ENCODE measurements at regions not wholly inside any gene's neighbourhood (a gene's known extent, or its start where the extent isn't known, plus 50 kb on each side); places are given as distances from the start of the nearest gene placed in this dataset.
"Not testable (repeated sequence)": the region's sequence is repeated elsewhere in the genome, so short reads cannot be mapped to it uniquely, and the experiment has no call there.

DNA sequence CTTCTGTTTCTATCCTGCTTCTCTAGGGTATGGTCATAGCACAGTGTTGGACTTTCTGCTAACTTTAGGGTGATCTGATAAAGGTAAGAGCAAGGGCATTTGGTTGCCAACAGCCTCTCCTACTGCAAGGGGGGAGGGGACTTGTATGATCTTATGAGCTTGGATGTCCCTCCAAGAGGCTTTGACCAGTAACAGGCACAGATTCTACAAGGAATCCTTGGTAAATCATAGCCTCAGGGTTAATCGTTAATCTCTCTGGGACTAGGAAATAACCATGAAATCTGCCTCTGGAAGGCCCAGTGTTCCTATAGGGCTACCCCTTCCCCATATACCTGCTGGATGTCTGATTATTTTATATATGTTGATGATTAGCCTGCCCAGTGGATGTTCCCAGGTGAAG is 134.8 kb upstream of the TNFSF4 start:
- no peak for DNase-seq (ENCODE audit: low read depth in 3 of 3, low spot score in 1 of 3)

DNA sequence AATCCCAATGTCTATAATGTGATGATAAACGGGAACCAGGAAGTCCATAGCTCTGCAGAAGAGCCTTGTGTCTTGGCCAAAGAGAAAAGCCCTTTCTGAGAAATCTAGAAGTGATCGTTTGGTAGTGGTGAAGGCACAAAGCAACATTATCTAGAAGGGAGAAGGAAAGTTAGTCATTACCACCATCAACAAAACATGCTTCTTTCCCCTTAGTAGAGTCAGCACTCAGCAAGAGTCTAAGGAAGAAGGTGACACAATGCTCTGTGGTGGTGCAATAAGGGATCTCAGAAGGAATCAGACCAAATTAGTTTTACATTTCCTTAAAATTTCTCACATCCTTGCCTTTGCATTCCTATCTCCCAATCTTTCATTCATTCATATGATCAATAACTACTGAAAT is 134.4 kb upstream of the PRDX6 start:
- no peak for DNase-seq (ENCODE audit: low read depth in 3 of 3, low spot score in 1 of 3)

DNA sequence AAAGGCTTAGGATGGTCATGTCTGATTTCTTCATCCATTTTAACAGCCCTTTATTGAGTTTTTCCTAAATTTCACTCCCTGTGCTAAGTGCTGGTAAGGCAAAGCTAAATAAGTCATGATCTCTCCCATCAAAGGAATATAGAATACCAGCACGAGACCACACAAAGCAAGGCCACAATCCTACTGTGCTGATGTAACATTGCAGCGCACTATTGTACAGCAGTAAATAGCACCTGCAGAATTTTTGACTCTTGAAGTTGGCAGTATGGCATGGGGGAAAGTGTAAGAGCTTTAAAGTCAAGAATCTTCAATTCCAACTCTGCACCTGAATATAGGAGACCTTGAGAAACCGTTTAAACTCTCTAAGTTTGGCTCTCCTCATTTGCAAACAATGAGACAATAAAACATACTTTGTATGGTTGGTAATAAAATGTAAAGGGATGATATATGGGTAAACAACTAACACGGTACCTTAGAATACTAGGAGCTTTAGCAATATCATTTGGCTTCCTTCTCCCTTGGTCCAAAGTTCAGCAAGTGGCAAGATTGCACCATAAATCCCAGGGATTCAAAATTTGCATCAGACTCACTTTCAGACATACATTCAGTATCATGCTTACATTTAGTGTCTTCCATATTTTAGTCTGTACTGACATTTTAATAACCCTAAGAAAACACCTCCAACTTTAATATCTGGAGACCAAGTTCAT is 132.9 kb upstream of the PRDX6 start:
- no peak for DNase-seq (ENCODE audit: low read depth in 3 of 3, low spot score in 1 of 3)

DNA sequence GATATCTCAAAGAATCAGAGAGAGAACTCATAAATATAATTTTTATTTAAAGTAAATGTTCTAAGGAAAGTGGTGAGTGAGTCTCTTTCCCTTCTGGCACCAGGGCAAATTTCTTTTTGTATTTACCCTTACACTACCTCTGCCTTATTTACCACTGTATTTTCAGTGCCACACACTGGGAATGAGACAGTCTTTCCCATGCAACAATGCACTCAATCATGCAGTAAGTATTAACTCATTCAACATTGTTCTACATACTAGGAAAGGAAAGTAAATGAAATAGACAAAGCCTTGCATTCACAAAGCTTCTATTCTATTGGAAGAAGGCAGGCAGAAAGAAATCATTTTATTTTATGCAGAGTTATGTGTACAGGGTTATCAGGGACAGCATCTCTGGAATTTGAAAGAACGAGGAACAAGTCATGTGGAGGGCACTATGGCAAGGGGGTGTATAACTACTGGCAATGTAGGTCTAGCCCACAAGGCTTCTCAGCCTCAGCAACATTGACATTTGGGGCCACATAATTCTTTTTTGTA is 129.8 kb upstream of the PRDX6 start:
- DNase-seq (ENCODE audit: low read depth in 3 of 3, low spot score in 1 of 3) = no peak

DNA sequence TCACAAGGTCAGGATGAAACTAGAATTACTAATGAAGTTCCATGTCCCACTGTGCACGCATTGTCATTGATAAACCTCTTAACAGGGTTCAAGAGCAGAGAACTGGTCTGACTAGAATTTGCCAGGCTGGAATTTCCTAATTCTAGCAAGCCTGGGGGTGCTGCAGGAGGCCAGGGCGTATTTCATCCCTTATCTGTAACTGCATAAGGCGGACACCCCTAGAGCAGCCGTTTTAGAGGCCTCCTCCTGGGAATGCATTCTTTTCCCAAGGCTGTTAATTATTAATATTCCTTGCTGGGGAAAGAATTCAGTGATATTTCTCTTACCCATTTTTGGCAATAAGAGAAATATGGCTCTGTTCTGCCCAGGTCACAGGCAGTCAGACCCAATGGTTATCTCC is 124.5 kb upstream of the PRDX6 start:
- DNase-seq (ENCODE audit: low read depth in 3 of 3, low spot score in 1 of 3) = not testable (repeated sequence)

DNA sequence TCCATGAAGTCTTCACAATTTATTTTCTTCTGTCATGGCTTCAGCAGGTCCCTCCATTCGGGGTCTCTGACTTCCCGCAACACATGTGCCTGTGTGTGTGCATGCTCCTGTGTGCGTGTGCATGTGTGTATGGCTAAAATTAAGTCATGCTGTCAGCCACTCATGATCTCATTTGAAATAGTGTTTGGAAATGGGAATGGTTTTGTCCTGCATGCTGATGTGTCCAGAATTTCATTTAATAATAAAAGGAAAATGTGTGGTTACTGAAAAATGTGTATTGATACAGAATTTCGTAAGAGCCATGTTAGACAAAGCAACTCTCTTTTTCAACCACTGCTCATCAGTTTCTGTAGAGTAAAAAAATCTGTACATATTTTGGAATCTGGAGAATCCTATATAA is 123.8 kb upstream of the PRDX6 start:
- DNase-seq (ENCODE audit: low read depth in 3 of 3, low spot score in 1 of 3) = no peak

DNA sequence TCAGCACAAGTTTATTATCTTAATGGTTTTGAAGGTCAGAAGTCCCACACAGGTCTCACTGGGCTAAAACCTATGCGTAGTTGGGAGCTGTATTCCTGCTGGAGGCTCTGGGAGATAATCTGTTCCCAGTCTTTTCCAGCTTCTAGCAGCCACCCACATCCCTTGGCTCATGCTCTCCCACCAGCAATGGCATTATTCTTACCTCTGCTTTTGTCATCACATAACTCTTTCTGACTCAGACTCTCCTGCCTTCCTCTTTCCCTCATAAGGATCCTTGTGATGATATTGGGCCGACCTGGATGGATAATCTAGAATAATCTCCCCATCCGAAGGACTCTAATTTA is 122.2 kb upstream of the PRDX6 start:
- no peak for DNase-seq (ENCODE audit: low read depth in 3 of 3, low spot score in 1 of 3)

DNA sequence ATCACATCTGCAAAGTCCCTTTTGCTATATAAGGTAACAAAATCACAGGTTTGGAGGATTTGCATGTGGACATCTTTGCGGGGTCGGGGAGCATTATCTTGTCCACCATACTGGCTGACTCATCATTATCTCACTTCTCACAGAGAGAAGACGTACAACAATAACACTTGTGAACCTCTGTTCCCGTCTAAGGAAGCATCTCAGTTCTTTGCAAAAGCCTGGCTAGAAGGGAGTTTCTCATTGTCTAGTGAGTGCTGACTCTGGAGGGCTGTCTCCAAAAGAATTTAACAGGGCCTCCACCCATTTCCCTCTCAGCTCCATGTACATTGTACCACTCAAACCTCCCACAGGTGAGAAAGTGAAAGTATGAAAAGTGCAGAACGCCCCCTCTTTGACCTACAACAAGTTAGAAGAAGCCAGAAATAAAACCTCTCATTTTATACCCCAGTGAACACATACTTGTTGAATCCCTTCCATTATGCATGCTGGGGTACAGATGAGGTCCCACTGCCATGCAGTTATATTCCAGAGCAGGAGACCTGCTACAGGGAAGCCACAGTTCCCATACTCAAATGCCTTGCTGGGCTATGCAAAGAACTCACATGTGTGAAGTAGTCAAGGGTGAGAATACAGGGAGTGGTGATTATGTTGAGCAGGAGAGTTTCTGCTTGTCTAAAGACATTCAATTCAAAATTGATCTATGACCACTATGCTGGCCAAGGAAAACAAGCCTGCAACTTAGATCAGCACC is 121.7 kb upstream of the PRDX6 start:
- DNase-seq (ENCODE audit: low read depth in 3 of 3, low spot score in 1 of 3) = no peak

DNA sequence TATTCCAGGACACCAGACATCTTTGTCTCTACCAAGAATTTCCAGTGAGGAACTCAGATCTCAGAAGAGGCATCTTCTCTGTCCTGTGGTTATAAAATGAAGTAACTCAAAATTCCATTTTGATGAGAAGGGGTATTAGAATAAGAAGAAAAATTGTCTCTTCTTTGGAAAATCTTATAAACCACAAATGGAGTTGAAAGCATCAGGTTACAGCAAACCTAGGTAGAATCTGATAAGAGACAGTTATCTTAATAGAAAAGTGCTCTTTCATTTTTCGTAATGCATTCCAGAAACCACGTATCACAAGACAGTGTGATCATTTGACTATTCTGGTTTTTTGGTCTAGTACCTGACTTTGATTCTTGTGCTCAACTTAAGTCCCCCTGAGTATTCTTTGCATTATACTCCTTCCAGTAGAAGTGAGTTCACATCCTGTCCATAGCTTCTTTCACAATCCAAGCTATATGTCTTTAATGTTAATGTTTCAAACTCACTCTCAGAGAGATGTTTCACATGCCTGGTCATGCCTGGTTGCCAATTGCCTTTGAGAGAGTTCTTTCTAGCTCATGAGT is 120.9 kb upstream of the PRDX6 start:
- DNase-seq (ENCODE audit: low read depth in 3 of 3, low spot score in 1 of 3) = no peak

DNA sequence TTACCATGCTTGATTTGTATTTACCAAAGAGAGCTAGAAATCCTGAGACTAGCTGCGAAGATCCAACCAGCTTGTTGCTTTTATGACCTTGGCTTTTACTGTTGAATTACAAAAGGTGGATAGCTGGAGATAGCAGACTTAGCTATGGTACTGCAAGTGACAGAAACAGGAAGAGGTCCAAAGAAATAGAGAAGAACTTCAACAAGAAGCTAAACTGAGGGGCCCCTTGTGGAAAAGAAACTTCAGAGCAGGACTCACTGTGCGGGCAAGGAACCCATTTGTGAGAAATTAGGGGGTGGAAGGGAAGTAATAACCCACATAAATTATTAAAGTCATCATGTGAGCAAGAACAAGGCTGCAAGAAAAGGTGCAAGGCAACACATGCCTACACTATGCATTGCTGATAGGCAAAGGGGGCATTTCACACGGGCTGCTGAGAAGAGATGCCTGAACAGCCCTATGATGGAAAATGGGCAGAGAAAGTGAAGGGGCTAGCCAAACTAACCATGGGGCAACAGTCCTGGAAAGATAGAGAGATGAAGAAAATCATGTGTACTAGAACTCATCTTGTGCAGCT is 116.6 kb upstream of the PRDX6 start:
- no peak for DNase-seq (ENCODE audit: low read depth in 3 of 3, low spot score in 1 of 3)

DNA sequence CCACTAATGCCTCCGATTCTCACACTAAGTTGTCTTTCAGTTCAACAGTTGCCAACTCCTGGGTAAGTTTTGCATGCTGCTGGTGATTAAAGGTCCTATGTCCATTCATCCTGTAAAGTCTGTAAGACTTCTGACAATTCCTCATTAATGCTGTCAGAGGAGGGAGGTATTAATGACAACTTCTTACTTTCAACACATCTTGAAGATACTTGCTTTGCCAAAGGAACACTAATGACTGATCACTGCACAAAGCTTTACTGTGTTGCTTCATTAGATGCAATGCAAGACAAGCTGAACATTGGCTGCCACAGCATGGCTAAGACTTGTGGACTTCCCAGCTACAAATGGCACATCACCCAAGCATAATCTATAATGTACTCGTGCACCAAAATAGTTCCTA is 114.6 kb upstream of the PRDX6 start:
- no peak for DNase-seq (ENCODE audit: low read depth in 3 of 3, low spot score in 1 of 3)

DNA sequence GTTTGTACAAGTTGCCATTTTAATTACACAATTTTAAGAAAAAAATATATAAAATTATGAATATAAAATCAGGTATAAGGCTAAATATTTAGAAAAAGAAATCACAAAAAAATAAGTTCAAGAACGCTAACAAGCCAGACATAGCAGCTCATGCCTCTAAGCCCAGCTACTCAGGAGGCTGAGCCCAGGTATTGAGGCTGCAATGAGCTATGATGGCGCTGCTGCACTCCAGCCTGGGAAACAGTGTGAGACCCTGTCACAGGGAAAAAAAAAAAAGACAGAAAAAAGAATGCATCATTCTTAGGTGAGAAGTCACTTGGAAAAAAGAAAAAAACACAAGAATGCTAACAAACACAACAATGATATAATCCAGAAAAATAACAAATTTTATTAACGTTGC is 112.3 kb upstream of the PRDX6 start:
- DNase-seq (ENCODE audit: low read depth in 3 of 3, low spot score in 1 of 3) = no peak

DNA sequence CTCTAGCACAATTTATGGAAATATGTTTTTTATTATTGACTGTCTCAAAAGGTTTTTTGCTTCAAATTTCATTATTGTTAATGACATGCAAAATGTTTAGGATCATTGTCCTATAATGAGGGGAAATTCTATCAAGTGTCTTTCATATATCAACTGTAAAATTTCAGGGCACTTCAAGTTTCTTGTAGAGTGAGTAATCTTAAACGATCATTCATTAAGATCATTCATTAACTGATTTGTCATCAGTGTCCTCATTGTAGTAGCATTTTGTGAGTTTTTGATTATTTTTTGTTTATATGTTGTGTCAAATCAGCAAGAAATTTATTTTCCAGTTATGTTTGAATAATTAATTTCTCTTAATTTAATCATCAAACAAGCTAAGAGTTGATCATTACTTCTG is 111.8 kb upstream of the PRDX6 start:
- DNase-seq (ENCODE audit: low read depth in 3 of 3, low spot score in 1 of 3) = no peak

DNA sequence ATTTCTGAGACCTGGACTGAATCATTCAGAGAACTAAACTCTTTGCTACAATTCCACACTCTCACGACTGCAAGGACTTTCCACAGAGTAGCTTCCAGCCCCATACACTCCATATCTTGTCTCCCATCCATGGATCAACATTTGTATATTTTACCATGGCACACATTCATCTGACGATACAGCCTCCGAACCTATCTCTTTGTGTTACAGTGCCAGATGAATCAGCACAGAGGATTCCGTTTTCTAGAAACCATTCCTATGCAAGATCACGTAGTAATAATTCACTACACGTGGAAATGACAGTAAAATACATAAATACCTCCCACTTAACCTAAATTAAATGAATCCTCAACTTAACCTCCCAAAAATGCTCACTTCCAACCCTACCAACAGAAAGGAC is 110.0 kb upstream of the PRDX6 start:
- no peak for DNase-seq (ENCODE audit: low read depth in 3 of 3, low spot score in 1 of 3)

DNA sequence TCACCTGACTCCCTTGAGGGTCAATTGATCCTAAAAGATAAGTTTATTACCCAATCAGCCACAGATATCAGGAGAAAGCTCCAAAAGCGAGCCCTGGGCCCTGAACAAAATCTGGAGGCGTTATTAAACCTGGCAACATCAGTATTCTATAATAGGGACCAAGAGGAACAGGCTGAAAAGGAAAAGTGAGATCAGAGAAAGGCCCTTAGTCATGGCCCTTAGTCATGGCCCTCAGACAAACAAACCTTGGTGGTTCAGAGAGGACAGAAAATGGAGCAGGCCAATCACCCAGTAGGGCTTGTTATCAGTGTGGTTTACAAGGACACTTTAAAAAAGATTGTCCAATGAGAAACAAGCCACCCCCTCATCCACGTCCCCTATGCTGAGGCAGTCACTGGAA is 106.5 kb upstream of the PRDX6 start:
- DNase-seq (ENCODE audit: low read depth in 3 of 3, low spot score in 1 of 3) = not testable (repeated sequence)

DNA sequence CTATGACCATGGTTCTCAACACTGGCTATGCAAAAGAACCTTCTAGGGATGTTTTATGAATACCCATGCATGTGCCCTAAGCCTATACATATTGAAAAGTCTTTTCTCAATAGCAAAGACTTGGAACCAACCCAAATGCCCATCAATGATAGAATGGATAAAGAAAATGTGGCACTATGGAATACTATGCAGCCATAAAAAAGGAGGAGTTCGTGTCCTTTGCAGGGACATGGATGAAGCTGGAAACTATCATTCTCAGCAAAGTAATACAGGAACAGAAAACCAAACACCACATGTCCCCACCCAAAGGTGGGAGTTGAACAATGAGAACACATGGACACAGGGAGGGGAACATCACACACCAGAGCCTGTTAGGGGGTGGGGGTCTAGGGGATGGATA is 101.1 kb upstream of the PRDX6 start:
- DNase-seq (ENCODE audit: low read depth in 3 of 3, low spot score in 1 of 3) = not testable (repeated sequence)

DNA sequence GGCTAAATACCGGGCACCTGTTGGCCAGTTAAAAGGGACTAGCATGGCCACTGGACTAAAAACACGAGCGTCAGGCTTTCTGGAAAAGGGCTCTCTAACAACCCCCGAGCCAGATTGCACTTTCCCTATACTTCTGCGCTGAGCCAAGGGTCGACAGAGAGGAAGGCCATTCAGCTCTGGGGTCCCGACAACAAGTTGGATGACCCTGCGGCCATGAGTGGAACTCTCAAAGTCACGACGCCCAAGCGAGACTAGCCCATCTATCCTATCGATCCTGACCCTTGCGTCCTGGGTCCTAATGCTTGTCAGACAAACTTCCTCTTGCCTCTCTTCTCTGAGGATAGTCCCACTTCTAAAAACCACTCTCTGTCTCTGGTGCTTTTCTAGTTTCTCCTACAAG is 99.9 kb upstream of the PRDX6 start:
- no peak for DNase-seq (ENCODE audit: low read depth in 3 of 3, low spot score in 1 of 3)

DNA sequence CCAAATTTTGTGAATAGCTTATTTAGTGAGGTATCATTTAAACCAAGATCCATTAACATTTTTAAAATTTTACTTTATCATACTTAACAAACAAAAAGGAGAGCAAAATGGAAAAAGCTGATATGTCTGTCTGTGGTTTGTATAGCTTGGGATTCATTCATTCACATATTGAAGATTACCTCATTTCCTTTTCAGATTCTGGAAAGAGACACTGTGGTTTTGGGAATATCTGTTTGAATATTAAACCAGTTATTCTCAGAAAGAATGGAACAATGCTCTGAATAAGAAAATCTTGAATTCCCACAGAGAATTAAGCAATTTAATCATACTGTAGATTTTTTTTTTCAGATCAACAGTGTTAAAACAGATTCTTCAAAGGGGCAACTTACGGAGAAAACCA is 93.8 kb upstream of the PRDX6 start:
- no peak for DNase-seq (ENCODE audit: low read depth in 3 of 3, low spot score in 1 of 3)

DNA sequence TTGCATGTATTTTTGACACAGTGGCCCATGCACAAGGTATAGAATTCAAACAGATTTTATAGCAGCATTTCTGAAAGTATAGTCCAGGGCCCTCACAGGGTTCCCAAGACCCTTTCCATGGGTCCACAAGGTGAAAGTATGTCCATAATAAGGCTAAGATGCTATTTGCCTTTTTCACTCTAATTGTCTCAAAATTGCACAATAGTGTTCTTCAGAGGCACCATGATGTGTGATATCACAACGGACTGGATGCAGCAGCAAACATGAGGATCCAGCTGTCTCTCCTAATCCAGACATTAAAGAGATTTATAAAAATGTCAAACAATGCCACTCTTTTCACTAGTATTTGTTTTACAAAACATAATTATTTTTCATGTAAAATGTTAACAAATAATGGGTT is 88.8 kb upstream of the PRDX6 start:
- DNase-seq (ENCODE audit: low read depth in 3 of 3, low spot score in 1 of 3) = no peak

DNA sequence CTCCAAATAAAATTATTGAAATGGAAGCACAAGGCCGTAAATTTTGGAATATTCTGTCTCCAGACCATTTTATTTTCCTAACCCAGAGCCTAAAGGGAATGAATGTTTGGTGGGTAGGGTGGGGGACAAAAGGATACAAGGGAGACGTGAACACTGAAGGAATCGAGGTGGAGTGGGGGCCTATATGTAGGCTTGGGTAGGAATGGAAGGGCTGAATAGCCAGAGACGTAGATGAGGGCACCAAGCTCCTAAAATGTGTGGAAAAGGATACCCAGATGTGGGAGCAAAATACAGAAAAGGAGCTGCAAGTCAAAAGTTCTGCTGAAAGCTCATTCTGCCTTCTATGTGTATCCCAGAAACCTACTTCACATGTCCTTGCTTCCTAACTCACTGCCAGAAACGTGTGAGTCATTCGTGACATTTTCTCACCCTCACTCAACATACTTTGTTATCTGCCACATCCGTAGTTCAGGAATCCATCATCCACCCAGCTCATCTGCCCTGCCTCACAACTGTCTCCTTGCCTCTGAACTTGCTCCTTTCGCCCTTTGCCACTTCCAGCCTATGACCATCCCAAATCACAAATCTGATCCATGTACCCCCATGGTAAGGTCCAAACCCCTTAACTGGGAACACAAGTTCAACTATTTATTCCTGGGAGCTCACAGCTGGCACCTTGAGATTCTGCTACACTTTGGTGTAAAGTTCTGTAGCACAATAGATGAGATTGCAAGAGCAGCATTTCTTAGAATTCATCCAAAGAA is 84.1 kb upstream of the PRDX6 start:
- DNase-seq (ENCODE audit: low read depth in 3 of 3, low spot score in 1 of 3) = no peak

DNA sequence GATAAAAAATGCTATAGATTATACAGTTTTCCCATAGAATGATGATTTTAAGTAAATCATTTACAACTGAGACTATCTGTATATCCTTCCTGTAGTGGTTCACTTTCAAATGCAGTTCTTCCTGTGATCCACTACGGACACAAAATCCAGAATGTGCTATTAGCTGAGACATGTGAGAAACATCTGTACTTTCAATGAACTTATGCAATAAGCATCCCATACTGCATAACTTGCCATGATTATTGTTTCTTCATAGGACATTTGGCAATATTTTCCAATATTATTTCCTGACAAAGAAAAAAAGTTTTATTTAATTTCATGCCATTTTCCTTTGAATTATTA is 83.5 kb upstream of the PRDX6 start:
- DNase-seq (ENCODE audit: low read depth in 3 of 3, low spot score in 1 of 3) = no peak

DNA sequence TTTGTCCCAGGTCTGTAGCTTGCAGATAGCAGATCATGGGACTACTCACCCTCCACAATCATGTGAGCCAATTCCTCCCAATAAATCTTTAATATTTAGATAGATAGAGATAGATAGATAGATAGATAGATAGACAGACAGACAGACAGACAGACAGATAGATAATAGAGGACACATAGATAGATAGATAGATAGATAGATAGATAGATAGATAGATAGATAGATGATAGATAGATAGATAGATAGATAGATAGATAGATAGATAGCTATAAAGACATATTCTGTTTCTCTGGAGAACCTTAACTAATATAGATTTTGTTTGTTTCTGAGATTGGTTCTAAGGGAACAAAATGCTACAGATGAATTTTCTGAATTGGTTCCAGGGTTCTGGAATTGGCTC is 82.3 kb upstream of the PRDX6 start:
- DNase-seq (ENCODE audit: low read depth in 3 of 3, low spot score in 1 of 3) = not testable (repeated sequence)
